ENCODE measurements at regions not wholly inside any gene's neighbourhood (a gene's known extent, or its start where the extent isn't known, plus 50 kb on each side); places are given as distances from the start of the nearest gene placed in this dataset.

DNA sequence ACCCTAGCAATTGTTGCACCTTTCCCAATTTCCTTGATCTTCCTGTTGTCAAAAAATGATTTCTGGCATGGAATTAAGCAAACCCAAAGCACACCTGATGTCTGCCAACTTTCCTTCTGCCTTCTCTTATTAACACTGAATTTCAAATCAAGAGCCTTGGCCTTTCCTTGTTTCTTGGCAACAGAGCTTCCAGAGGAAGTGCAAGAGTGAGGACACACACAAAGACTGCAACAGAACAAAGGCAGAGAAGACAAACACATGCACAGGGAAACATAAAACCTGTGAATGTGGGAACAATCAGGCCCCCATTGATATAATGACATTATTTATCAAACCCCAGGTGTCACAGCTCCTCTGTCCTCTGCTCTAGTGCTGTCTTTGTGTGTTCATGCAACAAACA, 73.0 kb upstream of the IL6 start:
- no peak overlapping the region for H3K9ac ChIP-seq (ENCODE audit: low read length)
- no peaks in the 10 kb centered on the region for H3K9me3 ChIP-seq (ENCODE audit: control insufficient read depth, low read length)
- H3K4me1 ChIP-seq (ENCODE audit: control insufficient read depth, insufficient read depth, low read length) = no peaks in the 10 kb centered on the region
- H3K4me3 ChIP-seq (ENCODE audit: low read length) = no peak overlapping the region
- H3K36me3 ChIP-seq (ENCODE audit: control insufficient read depth, insufficient read depth, low read length) = no peaks in the 10 kb centered on the region
- no peaks in the 10 kb centered on the region for H3K27me3 ChIP-seq (ENCODE audit: control insufficient read depth, insufficient read depth, low read length)

DNA sequence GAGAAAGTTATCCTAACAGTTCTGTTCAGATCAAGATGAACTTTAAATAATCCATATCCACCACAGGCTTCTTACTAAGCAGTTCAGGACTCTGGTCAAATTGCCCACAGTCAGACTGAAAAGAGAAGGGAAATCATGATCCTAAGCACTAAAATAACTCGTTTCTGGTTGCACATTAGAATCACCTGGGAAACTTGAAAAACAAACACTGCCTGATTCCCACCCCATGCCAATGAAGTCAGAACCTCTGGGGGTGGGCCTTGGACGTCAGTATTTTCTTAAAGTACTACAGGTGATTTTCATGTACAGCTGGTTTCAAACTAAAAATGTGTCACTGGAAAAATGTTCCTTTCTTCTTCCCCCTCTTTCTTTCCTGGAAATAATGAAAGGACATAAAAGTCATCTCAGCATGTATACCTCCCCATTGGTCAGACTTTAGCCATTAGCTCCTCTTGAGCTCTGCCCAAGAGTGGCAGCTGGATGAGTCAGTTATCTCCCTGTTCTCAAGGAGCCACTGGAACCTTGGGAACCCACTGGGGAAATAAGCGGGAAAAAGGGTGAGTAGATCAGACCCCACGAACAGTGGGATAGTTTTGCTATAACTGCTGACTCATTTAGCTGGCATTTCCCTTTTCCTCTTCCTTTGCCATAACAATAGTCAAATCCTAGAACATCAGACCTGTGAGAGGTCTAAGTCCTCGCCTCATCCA, 75.3 kb upstream of the IL6 start:
- H3K9ac ChIP-seq (ENCODE audit: low read length) = no peak overlapping the region
- H3K4me1 ChIP-seq (ENCODE audit: control insufficient read depth, insufficient read depth, low read length) = no peaks in the 10 kb centered on the region

DNA sequence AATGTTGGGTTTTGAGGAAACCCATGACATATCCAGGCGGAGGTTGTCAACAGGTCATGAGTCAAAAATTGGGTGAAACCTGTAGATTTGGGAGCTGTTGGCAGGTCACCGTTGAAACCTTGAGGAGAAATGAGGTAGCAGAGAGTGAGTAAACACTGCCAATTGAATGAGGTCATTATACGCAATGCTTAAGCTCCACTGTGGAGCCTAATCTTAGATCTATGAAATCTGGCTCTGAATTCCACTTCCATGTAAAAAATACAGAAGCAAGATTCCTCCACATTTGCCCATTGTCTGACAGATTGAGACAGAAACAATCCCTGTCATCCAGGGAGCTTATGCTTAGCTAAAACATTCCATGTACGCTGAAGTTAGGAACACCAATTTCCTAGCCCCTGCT, 76.0 kb upstream of the IL6 start:
- H3K36me3 ChIP-seq (ENCODE audit: control insufficient read depth, insufficient read depth, low read length) = no peaks in the 10 kb centered on the region
- peaks cover 4% of the 10 kb centered on the region for H3K9me3 ChIP-seq (ENCODE audit: control insufficient read depth, low read length)
- no peak overlapping the region for H3K9ac ChIP-seq (ENCODE audit: low read length)
- no peaks in the 10 kb centered on the region for H3K27me3 ChIP-seq (ENCODE audit: control insufficient read depth, insufficient read depth, low read length)
- H3K4me1 ChIP-seq (ENCODE audit: control insufficient read depth, insufficient read depth, low read length) = no peaks in the 10 kb centered on the region
- no peak overlapping the region for H3K4me3 ChIP-seq (ENCODE audit: low read length)

More for the DNA sequence above, 75.3 kb upstream of the IL6 start:
- H3K4me3 ChIP-seq (ENCODE audit: low read length) = no peak overlapping the region
- no peaks in the 10 kb centered on the region for H3K36me3 ChIP-seq (ENCODE audit: control insufficient read depth, insufficient read depth, low read length)
- no peaks in the 10 kb centered on the region for H3K9me3 ChIP-seq (ENCODE audit: control insufficient read depth, low read length)
- H3K27me3 ChIP-seq (ENCODE audit: control insufficient read depth, insufficient read depth, low read length) = no peaks in the 10 kb centered on the region

DNA sequence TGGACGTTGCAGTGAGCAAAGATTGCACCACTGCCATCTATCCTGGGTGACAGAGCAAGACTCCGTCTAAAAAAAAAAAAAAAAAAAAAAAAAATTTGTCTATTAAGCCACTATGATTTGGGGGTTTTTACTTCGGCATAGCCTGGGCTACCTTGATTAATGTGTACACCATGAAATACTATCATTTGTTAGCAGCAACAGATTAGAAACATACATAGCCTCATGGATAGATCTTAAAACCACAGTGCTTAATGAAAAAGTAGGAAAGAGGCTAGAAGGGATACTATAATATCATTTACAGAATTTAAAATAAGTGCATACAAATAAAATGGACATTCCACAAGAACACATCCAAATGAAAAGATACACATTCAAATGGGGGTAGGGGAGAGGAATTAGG, 77.3 kb upstream of the IL6 start:
- H3K36me3 ChIP-seq (ENCODE audit: control insufficient read depth, insufficient read depth, low read length) = no peaks in the 10 kb centered on the region
- no peaks in the 10 kb centered on the region for H3K4me1 ChIP-seq (ENCODE audit: control insufficient read depth, insufficient read depth, low read length)
- no peaks in the 10 kb centered on the region for H3K27me3 ChIP-seq (ENCODE audit: control insufficient read depth, insufficient read depth, low read length)
- H3K9ac ChIP-seq (ENCODE audit: low read length) = no peak overlapping the region
- H3K9me3 ChIP-seq (ENCODE audit: control insufficient read depth, low read length) = peaks cover 4% of the 10 kb centered on the region
- H3K4me3 ChIP-seq (ENCODE audit: low read length) = no peak overlapping the region

DNA sequence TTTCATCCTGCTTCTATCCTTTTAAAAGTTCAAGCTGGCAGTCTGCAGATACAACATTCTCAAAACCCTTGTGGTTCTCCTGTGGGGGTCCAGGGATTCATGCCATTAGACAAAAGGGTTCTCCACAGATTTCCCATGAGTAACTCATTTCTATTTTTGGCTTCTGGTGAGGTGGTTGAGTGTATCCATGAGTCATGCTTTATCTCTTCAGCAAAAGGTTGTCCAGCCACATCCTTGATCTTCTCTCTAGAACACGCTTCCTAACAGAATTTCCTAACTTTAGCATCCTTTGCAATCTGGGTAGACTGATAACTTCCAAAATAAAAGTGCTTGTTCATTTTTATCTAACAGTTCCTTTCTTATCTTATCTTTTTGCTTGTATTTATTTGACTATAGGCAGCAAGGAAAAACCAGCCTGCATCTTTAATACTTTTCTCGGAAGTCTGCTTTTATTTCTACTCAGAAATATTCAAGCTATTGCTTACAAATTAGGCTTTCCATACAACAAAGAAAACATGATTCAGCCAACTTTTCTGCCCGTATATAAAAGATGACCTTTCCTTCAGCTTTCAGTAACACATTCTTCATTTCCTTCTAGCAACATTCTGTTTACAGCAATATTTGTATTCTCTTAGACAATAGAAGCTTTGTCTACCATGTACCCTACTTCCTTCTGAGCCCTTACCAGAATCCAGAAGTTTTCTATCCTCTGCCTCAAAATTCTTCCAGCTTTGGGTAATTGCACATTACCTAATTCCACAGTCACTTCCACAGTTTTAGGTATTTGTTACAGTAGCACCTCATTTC, 79.3 kb upstream of the IL6 start:
- peaks cover 4% of the 10 kb centered on the region for H3K9me3 ChIP-seq (ENCODE audit: control insufficient read depth, low read length)

DNA sequence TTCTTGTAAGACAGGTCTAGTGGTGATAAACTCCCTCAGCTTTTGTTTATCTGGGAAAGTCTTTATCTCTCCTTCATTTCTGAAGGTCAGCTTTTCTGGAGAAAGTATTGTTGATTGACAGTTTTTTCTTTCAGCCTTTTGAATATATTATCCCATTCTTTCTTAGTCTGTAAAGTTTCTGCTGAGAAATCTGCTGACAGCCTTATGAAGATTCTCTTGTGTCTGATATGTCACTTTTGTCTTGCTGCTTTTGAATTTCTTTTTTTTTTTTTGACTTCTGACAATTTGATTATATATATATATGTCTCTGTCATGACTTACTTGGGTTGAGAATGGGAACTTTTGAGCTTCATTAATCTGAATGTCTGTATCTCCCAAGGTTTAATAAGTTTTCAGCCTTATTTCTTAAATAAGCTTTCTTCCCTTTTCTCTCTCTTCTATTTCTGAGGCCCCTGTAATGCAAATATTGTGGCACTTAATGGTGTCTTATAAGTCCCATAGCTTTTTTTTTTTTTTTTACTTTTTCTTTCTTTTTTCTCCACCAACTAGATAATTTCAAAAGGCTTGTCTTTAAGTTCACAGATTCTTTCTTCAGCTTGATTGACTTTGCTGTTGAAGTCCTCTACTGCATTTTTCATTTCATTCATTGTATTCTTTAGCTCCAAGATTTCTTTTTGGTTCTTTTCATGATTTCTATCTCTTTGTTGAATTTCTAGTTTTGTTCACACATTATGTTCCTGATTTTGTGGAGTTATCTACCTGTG, 81.4 kb upstream of the IL6 start:
- Histone ChIP-seq H3K9ac (ENCODE audit: low read length) (no peak overlapping the region), H3K27me3 (ENCODE audit: control insufficient read depth, insufficient read depth, low read length) (no peaks in the 10 kb centered on the region), H3K9me3 (ENCODE audit: control insufficient read depth, low read length) (peaks cover 4% of the 10 kb centered on the region), H3K4me3 (ENCODE audit: low read length) (no peak overlapping the region), H3K4me1 (ENCODE audit: control insufficient read depth, insufficient read depth, low read length) (no peaks in the 10 kb centered on the region), H3K36me3 (ENCODE audit: control insufficient read depth, insufficient read depth, low read length) (no peaks in the 10 kb centered on the region)

More for the DNA sequence above, 79.3 kb upstream of the IL6 start:
- Histone ChIP-seq H3K4me3 (ENCODE audit: low read length) (no peak overlapping the region), H3K27me3 (ENCODE audit: control insufficient read depth, insufficient read depth, low read length) (no peaks in the 10 kb centered on the region), H3K4me1 (ENCODE audit: control insufficient read depth, insufficient read depth, low read length) (no peaks in the 10 kb centered on the region), H3K9ac (ENCODE audit: low read length) (no peak overlapping the region), H3K36me3 (ENCODE audit: control insufficient read depth, insufficient read depth, low read length) (no peaks in the 10 kb centered on the region)

DNA sequence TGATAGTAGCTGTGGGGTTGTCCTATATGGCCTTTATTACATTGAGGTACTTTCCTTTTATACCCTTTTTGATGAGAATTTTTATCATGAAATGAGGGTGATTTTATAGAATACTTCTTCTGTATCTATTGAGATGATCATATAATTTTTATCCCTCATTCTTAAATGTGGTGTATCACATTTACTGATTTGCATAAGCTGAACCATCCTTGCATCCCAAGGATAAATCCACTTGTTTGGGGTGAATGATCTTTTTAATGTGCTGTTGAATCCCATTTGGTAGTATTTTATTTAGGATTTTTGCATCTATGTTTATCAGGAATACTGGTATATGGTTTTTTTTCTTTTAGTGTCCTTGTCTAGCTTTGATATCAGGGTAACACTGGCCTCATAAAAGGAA, 84.5 kb upstream of the IL6 start:
- H3K27me3 ChIP-seq (ENCODE audit: control insufficient read depth, insufficient read depth, low read length) = no peaks in the 10 kb centered on the region
- H3K4me3 ChIP-seq (ENCODE audit: low read length) = no peak overlapping the region
- H3K36me3 ChIP-seq (ENCODE audit: control insufficient read depth, insufficient read depth, low read length) = no peaks in the 10 kb centered on the region
- no peaks in the 10 kb centered on the region for H3K4me1 ChIP-seq (ENCODE audit: control insufficient read depth, insufficient read depth, low read length)
- no peak overlapping the region for H3K9ac ChIP-seq (ENCODE audit: low read length)
- peaks cover 4% of the 10 kb centered on the region for H3K9me3 ChIP-seq (ENCODE audit: control insufficient read depth, low read length)

DNA sequence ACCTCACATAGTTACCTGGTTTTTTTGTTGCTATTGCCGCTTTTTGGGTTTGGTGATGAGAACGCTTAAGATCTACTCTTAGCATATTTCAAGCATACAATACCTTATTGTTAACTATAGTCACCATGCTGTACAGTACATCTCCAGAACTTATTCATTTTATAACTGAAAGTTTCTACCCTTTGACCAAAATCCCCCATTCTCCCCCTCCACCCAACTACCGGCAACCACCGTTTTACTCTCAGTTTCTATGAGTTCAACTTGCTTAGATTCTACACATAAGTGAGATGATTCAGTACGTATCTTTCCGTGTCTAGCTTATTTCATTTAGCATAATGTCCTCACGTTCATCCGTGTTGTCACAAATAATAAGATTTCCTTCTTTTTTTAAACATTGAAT, 86.7 kb upstream of the IL6 start:
- H3K9me3 ChIP-seq (ENCODE audit: control insufficient read depth, low read length) = no peaks in the 10 kb centered on the region
- no peak overlapping the region for H3K4me3 ChIP-seq (ENCODE audit: low read length)
- no peaks in the 10 kb centered on the region for H3K27me3 ChIP-seq (ENCODE audit: control insufficient read depth, insufficient read depth, low read length)
- H3K4me1 ChIP-seq (ENCODE audit: control insufficient read depth, insufficient read depth, low read length) = no peaks in the 10 kb centered on the region
- no peaks in the 10 kb centered on the region for H3K36me3 ChIP-seq (ENCODE audit: control insufficient read depth, insufficient read depth, low read length)
- no peak overlapping the region for H3K9ac ChIP-seq (ENCODE audit: low read length)

DNA sequence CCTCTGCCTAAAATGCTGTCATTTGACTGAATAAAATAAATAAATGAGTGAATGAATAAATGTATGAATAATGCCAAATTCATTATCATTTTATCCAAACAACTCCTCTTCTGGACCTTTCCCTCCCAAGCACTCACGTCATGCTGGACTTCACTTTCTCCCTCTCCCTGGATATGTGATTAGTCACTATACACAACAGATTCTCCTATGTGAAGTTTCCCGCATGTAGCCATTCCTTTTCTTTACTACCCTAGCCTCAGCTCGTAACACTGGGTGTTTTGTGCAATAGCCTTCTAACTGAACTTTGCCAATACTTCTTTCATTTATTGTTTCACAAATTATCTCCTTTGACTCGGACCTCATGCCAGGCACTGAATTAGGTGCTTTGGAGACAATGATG, 87.6 kb upstream of the IL6 start:
- H3K9me3 ChIP-seq (ENCODE audit: control insufficient read depth, low read length) = no peaks in the 10 kb centered on the region
- H3K36me3 ChIP-seq (ENCODE audit: control insufficient read depth, insufficient read depth, low read length) = no peaks in the 10 kb centered on the region
- H3K4me1 ChIP-seq (ENCODE audit: control insufficient read depth, insufficient read depth, low read length) = no peaks in the 10 kb centered on the region
- H3K4me3 ChIP-seq (ENCODE audit: low read length) = no peak overlapping the region
- H3K9ac ChIP-seq (ENCODE audit: low read length) = no peak overlapping the region
- no peaks in the 10 kb centered on the region for H3K27me3 ChIP-seq (ENCODE audit: control insufficient read depth, insufficient read depth, low read length)

DNA sequence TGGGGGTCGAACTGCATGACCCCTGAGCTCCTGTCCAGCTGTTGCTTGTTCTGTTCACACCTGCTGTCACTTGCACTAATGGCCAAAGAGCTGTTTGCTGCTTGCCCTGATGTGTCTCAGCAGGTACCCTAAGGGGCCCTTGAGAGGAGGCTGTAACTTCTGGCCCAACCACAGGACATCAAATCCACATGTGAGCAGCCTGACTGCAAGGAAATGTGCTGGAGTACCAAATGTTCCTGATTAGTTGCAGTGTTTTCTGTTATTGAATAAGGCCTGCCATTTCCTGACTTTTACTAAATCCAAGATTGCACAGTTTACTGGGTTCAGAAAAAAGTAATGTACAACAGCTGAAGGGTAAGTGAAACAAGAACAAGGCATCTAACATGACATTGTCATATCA, 91.7 kb upstream of the IL6 start:
- Histone ChIP-seq H3K9ac (ENCODE audit: low read length) (no peak overlapping the region), H3K27me3 (ENCODE audit: control insufficient read depth, insufficient read depth, low read length) (no peaks in the 10 kb centered on the region), H3K4me3 (ENCODE audit: low read length) (no peak overlapping the region), H3K36me3 (ENCODE audit: control insufficient read depth, insufficient read depth, low read length) (no peaks in the 10 kb centered on the region), H3K4me1 (ENCODE audit: control insufficient read depth, insufficient read depth, low read length) (no peaks in the 10 kb centered on the region), H3K9me3 (ENCODE audit: control insufficient read depth, low read length) (no peaks in the 10 kb centered on the region)

DNA sequence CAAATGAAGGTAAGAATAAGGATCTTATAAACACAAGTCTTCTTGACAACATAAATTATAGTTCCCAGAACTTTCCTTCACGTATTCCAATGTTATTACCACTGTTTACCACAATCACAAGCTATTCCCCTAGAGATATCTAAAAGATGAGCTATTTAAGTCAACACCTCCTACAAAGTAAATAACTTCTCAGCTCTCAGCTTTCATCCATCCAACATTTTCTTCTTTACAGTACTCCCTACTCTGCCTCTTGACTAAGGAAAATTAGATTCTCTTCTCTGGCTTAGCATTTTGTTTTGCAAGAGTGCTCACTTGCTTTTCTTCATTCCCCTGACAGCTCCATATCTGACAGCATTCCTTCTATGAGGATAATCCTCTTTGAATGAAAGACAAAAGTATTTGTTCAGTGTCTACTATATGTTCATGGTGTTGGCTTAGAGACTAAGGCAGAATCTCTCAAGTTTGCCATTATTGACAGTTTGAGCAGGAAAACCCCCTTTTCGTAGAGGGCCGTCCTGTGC, 93.0 kb upstream of the IL6 start:
- H3K4me3 ChIP-seq (ENCODE audit: low read length) = no peak overlapping the region
- H3K27me3 ChIP-seq (ENCODE audit: control insufficient read depth, insufficient read depth, low read length) = no peaks in the 10 kb centered on the region
- no peaks in the 10 kb centered on the region for H3K36me3 ChIP-seq (ENCODE audit: control insufficient read depth, insufficient read depth, low read length)
- H3K9ac ChIP-seq (ENCODE audit: low read length) = no peak overlapping the region
- H3K9me3 ChIP-seq (ENCODE audit: control insufficient read depth, low read length) = no peaks in the 10 kb centered on the region
- no peaks in the 10 kb centered on the region for H3K4me1 ChIP-seq (ENCODE audit: control insufficient read depth, insufficient read depth, low read length)
